GM21737 (cell line): ENCODE measurements at regions not wholly inside any gene's neighbourhood (a gene's known extent, or its start where the extent isn't known, plus 50 kb on each side); places are given as distances from the start of the nearest gene placed in this dataset.
"Not testable (repeated sequence)": the region's sequence is repeated elsewhere in the genome, so short reads cannot be mapped to it uniquely, and the experiment has no call there.

ENCODE experiments used
- ATAC-seq: cut with Tn5 transposase; IDR thresholded peaks from one replicate; pipeline ENCODE4 v1.9.1; 2021; ENCODE audit warnings: mild to moderate bottlenecking, moderate library complexity; ENCODE audit not compliant: unreplicated experiment

- ATAC-seq: no peak
These were observed 293.7 kb downstream of the BCL11A start for GRCh38 chr2:60259781-60260180.

GRCh38 chr2:60252581-60253150, 300.8 kb downstream of the BCL11A start:
- ATAC-seq: no peak

GRCh38 chr2:60251247-60251646, 302.2 kb downstream of the BCL11A start:
- ATAC-seq: no peak

GRCh38 chr2:60249879-60250278, 303.6 kb downstream of the BCL11A start:
- ATAC-seq: no peak

DNA sequence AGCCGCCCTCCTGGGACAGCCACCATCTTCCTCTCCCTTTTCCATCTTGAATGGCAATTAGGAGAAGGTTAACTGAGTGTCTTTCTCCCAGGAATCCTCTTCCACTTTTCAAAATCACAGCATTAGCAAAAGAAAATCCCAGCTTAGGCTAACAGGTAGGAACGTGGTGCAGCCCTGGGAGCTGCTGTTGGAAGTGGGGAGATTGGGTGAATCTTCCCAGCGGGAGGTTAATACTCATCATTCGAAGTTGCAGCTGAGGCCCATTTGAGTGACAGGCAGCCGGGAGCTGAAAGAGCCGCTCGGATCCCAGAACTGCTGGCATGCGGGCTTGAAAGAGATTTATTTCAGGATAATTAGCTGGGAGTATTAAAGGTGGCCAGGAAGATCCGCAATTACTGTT, 306.0 kb downstream of the BCL11A start:
- no peak for ATAC-seq

- ATAC-seq: no peak
These were observed 306.9 kb downstream of the BCL11A start for GRCh38 chr2:60246583-60246982.

GRCh38 chr2:60234274-60234986, 319.0 kb downstream of the BCL11A start:
- no peak for ATAC-seq

GRCh38 chr2:60230596-60230995, 322.9 kb downstream of the BCL11A start:
- no peak for ATAC-seq

- no peak for ATAC-seq
These were observed 323.4 kb downstream of the BCL11A start for GRCh38 chr2:60230037-60230436.

DNA sequence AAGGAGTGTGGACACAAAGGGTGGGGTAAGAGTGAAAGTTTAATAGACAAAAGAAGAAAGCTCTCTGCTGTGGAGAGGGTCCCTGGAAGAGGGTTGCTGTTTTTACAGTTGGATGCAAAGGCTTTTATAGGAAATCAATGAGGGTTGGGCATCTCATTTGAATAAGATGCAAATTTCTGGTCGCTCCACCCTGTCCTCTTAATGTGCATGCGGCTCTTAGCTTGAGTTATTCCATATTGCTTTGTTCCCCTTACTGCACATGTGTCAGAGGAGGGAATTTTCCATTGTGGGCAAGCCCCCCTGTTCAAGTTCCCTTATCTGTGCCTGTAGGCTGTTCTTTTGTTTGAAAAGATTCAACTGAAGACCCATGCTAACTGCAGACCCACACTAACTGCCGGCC, 326.5 kb downstream of the BCL11A start:
- no peak for ATAC-seq

DNA sequence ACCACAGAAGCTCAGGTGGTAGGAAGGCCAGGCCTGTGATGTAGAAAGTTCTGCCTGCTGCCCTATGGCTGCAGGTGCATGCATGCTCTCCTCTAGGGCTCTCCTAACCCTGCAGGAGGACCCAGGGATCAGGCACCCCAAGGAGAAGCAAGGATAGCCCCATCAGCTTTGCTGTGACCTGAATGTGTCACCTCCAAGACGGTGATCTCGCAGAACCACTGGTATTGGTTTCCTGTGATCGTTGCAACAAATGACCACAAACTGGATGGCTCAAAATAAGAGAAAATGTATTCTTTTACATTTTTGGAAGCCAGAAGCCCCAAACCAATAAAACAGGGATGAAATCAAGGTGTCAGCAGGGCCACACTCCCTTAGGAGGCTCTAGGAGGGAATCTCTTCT, 327.3 kb downstream of the BCL11A start:
- ATAC-seq: no peak

DNA sequence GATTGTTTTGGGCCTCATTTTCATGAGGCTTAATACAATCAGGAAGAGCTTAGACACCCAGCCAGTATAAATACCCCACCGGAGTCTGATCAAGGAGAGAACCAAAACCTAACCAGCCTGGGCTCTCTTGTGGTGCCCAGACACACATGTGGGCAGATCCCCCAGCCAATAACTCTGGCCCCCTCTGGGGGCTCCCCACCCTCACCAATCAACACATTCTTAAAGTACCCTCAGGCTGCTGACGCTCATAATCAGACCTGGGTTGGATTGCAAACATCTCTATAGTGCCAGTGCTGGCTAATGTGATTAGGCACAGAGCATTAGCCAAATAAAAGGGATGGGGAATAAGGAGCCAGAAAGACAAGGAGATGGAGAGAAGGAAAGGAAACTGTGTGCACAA, 329.6 kb downstream of the BCL11A start:
- ATAC-seq: no peak

GRCh38 chr2:60221098-60221497, 332.4 kb downstream of the BCL11A start:
- no peak for ATAC-seq

- no peak for ATAC-seq
These were observed 333.9 kb downstream of the BCL11A start for GRCh38 chr2:60219536-60219935.

DNA sequence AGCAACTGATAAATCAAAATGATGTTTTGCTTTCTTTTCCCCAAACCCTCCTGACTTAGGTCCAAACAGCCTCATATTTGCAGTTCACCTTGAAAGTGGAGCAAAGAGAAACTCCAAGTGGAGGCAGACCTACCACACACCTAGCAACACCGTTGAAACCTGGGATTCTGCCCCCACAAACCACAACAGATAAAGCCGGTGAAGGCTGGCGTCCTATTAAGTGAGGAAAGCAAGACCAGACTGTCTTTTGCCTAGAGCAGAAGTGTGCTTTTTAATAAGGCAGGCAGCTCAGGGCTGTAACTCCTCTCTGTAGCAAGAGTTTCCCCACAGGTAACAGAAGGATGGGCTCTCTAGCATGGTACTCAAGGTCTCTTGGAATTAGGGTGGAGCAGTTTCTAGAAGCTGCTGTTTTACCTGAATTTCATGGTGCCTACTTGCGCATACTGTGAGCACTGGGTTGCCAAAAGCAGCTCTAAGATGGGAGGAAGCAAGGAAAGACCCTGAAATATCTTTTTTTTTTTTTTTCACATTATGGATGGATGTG, 336.9 kb downstream of the BCL11A start:
- ATAC-seq: no peak

DNA sequence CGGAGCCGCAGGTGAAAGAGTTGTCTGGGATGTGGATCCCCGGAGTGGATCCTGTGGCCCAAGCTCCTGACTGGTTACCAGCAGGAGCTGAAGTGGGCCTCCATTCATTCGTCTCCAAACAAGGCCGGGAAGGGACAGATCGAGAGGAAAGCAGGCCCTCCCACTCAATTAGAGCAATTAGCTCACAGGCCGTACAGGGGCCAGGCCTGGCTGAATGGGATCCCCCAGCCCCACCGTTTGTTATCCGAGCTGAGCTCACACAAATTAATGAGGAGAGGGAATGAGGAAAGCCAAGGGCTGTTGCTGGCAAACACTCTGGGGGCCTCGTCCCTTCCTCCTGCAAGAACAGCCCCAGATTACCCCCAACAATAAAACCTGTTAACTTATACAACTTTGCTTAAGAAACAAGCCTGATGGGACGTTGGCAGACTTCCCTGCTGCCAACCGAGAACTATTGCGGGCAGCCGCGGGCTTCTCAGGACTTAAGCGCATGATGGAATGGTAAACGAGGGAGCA, 338.0 kb downstream of the BCL11A start:
- no peak for ATAC-seq

DNA sequence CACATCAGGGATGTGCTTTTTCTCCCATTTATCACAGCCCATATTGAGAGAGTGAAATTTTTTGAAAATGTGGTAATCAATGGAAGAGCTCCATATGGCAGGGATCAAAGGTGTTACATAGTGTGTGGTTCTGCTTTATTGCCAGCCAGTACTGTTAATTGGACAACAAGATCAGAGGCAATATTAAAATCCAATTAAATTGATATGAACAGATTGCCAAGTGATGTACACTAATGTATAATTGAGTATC, 338.9 kb downstream of the BCL11A start:
- ATAC-seq: no peak

DNA sequence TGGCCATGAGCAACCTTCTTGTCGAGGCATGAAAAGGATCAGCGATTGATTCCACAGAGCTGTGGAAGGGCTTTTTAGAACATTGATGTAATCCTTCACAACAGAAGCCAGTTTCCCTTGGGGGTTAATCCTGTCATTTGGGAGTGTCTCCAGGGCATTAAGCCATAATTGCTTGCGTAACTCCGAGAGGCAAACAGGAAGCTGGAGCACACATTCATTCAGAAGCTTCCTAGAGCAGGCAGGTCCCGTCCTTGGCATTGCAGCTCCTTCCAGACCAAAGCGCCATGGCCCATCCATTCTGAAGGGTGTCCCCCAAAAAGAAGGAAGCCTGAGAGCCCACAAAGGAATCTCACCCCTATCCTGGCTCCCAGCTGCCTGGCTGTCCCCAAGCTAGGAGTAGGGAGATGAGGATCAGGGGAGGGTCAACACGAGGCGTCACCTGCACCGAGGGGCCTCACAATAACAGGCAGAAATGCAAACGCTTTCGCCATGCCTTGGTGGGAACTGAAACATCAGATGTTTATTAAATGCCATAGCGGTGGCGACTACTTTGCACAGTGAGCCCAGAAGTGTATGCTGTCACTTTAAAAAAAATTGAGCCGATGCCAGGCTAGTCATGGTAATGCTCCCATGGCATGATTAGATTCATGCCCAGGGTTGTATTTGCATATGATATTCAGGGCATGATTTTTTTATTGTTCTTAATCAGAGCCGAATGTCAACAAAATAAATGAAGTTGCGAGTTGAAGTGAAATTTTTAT, 339.4 kb downstream of the BCL11A start:
- no peak for ATAC-seq

DNA sequence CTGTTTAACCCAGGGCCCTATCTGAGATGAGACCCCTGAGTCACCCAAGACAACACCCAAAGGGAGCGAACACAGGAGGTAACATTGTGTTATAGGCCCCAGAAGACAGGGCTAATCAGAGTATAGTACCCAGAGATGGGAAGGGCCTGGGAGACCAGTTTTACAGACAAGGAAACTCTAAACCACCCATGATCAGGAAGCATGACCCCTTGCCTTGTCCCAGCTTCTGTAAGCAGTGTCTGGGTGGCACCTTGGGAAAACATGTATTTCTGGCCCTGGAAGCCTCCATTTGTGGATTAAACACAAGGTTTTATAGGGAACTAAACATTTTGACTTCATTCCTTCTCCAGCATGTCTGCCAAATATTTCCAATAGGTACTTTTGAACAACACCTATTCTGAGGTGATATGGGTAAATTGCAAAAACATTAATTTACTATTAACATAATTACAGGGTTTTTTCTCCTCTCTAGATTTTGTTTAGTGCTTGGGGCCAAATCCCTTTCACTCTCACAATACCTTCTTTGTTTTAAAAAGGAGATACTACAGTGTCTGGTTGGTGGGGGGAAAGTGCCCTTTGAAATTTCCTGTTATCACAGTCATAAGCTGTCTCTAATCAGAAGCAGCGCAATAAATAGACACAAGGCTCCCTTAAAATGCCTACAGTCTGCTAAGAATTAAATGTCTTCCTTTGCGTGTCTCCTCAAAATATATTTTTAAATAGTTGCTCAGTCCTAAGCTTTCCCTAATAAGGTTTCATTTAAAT, 341.1 kb downstream of the BCL11A start:
- ATAC-seq: no peak

DNA sequence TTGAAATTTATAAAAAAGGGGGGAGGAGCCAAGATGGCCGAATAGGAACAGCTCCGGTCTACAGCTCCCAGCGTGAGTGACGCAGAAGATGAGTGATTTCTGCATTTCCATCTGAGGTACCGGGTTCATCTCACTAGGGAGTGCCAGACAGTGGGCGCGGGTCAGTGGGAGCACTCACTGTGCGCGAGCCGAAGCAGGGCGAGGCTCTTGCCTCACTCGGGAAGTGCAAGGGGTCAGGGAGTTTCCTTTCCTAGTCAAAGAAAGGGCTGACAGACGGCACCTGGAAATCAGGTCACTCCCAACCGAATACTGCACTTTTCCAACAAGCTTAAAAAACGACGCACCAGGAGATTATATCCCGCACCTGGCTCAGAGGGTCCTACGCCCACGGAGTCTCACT, 364.4 kb downstream of the BCL11A start:
- not testable (repeated sequence) for ATAC-seq

- ATAC-seq: no peak
These were observed 378.2 kb downstream of the BCL11A start for GRCh38 chr2:60175290-60175689.
